Astrocyte (in vitro differentiated cells and primary cell): ENCODE measurements at regions not wholly inside any gene's neighbourhood (a gene's known extent, or its start where the extent isn't known, plus 50 kb on each side); places are given as distances from the start of the nearest gene placed in this dataset.

Source experiments
- DNase-seq: peaks from one replicate; pipeline ENCODE4 v3.0.0-alpha.2; 2010; ENCODE audit warnings: low read depth
- FAIRE-seq: peaks from 2 replicates; lab custom pipeline; 2011; peaks lifted over from hg19 to GRCh38; lab: Jason Lieb, UNC
- H2AFZ ChIP-seq: 2 replicates; pipeline ENCODE4 v1.6.0; 2012; ENCODE audit warnings: low read depth, low read length, inconsistent platforms
- H3K27ac ChIP-seq: 2 replicates; pipeline ENCODE4 v1.5.1; 2011; ENCODE audit warnings: low read depth, low read length, inconsistent platforms
- H3K27me3 ChIP-seq: 2 replicates; pipeline ENCODE4 v1.6.0; 2011; ENCODE audit warnings: low read length, inconsistent platforms; ENCODE audit not compliant: insufficient read depth
- H3K36me3 ChIP-seq: 2 replicates; pipeline ENCODE4 v1.5.1; 2011; ENCODE audit warnings: low read length, inconsistent platforms; ENCODE audit not compliant: insufficient read depth
- H3K4me1 ChIP-seq: 2 replicates; pipeline ENCODE4 v1.5.1; 2011; ENCODE audit warnings: low read length, inconsistent platforms; ENCODE audit not compliant: insufficient read depth
- H3K4me2 ChIP-seq: 2 replicates; pipeline ENCODE4 v1.6.0; 2012; ENCODE audit warnings: low read length, inconsistent platforms
- H3K4me3 ChIP-seq: 2 replicates; pipeline ENCODE4 v1.5.1; 2011; ENCODE audit warnings: low read depth, mild to moderate bottlenecking, low read length, inconsistent platforms; ENCODE audit not compliant: insufficient read depth
- H3K79me2 ChIP-seq: 2 replicates; pipeline ENCODE4 v1.6.0; 2012; ENCODE audit warnings: mild to moderate bottlenecking, low read length, inconsistent platforms; ENCODE audit not compliant: insufficient read depth
- H3K9ac ChIP-seq: 2 replicates; pipeline ENCODE4 v1.6.0; 2012; ENCODE audit warnings: mild to moderate bottlenecking, low read length, inconsistent platforms
- H3K9me3 ChIP-seq: 2 replicates; pipeline ENCODE4 v1.5.1; 2012; ENCODE audit warnings: low read depth, mild to moderate bottlenecking, low read length, inconsistent platforms; ENCODE audit not compliant: insufficient read depth
- H4K20me1 ChIP-seq: 2 replicates; pipeline ENCODE4 v1.6.0; 2012; ENCODE audit warnings: low read length, inconsistent platforms; ENCODE audit not compliant: insufficient read depth
- H3K27ac Mint-ChIP-seq: one replicate; pipeline ENCODE4 v1.8.0; 2021; ENCODE audit warnings: mild to moderate bottlenecking, mixed read lengths; ENCODE audit not compliant: unreplicated experiment
- H3K27me3 Mint-ChIP-seq: one replicate; pipeline ENCODE4 v1.8.0; 2021; ENCODE audit warnings: low read depth, mixed read lengths; ENCODE audit not compliant: unreplicated experiment
- H3K36me3 Mint-ChIP-seq: one replicate; pipeline ENCODE4 v1.8.0; 2021; ENCODE audit warnings: low read depth, mixed read lengths; ENCODE audit not compliant: unreplicated experiment
- H3K4me1 Mint-ChIP-seq: one replicate; pipeline ENCODE4 v1.8.0; 2021; ENCODE audit warnings: low read depth, mixed read lengths; ENCODE audit not compliant: unreplicated experiment
- H3K4me3 Mint-ChIP-seq: one replicate; pipeline ENCODE4 v1.8.0; 2021; ENCODE audit warnings: mild to moderate bottlenecking, moderate library complexity, mixed read lengths; ENCODE audit not compliant: unreplicated experiment
- H3K9me3 Mint-ChIP-seq: one replicate; pipeline ENCODE4 v1.8.0; 2021; ENCODE audit warnings: mild to moderate bottlenecking, mixed read lengths; ENCODE audit not compliant: unreplicated experiment
- EZH2 ChIP-seq: IDR thresholded peaks from 2 replicates; pipeline ENCODE4 v1.6.1; 2012; ENCODE audit warnings: mild to moderate bottlenecking, low read length, inconsistent platforms; ENCODE audit not compliant: insufficient read depth
- TF ChIP-seq, protein P1 (sequence below): IDR thresholded peaks from 2 replicates; pipeline ENCODE4 v1.5.1; 2011; ENCODE audit warnings: low read depth, mild to moderate bottlenecking, inconsistent platforms, low read length, moderate library complexity; ENCODE audit not compliant: insufficient read depth

DNA sequence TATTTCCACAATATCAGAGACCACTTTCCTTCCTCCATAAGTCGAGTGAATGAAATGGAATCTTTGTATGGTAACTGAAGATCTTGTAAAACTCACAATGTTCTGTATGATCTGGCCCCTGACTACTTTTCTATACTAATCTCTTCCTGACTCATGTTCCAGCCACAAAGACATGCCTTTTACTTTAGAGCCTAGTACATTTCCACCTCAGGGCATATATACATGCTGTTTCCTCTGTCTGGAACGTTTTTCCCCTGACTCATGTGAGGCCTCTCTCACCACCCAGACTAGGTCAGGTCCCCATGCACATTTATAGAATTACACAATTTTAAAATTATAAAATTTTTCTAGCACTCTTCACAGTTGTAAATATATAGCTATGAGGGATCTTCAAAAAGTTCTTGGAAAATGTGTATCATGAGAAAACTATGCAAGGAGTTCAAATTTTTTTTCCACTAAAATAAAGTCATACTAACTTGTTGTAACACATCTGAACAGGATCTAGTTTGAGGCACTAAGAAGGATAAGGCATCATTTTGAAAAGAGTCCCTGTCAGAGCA lies 208.8 kb downstream of the SH2D1A start:
- no peaks in the 10 kb centered on the region for H3K36me3 Mint-ChIP-seq
- peak; percentile 98 for FAIRE-seq

DNA sequence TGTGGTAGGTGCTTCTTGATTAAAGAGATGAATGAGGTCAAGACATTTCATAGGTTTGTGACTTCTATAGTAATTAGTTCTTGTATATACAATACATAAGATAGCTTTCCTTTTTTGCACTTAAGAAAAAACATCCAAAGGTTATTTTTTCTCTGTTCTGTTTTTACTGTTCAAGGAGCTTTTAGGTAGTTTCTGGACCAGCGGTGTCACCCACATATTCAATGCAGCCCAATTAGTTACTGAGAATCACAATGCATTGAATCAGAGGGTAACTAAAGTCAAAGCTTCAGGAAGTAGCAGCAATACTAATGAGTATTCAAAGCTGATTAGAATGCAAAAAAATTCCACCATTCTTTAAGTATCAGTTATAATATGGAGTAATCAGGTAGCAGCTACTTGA lies 211.6 kb downstream of the SH2D1A start:
- no peak for DNase-seq
- no peaks in the 10 kb centered on the region for H3K36me3 ChIP-seq
- no peak for TF ChIP-seq EZH2
- TF ChIP-seq, protein P1, sequence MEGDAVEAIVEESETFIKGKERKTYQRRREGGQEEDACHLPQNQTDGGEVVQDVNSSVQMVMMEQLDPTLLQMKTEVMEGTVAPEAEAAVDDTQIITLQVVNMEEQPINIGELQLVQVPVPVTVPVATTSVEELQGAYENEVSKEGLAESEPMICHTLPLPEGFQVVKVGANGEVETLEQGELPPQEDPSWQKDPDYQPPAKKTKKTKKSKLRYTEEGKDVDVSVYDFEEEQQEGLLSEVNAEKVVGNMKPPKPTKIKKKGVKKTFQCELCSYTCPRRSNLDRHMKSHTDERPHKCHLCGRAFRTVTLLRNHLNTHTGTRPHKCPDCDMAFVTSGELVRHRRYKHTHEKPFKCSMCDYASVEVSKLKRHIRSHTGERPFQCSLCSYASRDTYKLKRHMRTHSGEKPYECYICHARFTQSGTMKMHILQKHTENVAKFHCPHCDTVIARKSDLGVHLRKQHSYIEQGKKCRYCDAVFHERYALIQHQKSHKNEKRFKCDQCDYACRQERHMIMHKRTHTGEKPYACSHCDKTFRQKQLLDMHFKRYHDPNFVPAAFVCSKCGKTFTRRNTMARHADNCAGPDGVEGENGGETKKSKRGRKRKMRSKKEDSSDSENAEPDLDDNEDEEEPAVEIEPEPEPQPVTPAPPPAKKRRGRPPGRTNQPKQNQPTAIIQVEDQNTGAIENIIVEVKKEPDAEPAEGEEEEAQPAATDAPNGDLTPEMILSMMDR = no peak
- no peak overlapping the region for H2AFZ ChIP-seq
- H3K9me3 Mint-ChIP-seq = no peaks in the 10 kb centered on the region
- no peaks in the 10 kb centered on the region for H3K4me1 ChIP-seq
- H3K4me3 Mint-ChIP-seq = no peak overlapping the region
- peak; percentile 66 for FAIRE-seq
- no peak overlapping the region for H3K9ac ChIP-seq
- H3K27ac ChIP-seq = no peak overlapping the region
- H3K27ac Mint-ChIP-seq = no peak overlapping the region
- no peaks in the 10 kb centered on the region for H3K27me3 ChIP-seq
- no peaks in the 10 kb centered on the region for H3K9me3 ChIP-seq
- H3K27me3 Mint-ChIP-seq = no peaks in the 10 kb centered on the region
- H3K36me3 Mint-ChIP-seq = no peaks in the 10 kb centered on the region
- H4K20me1 ChIP-seq = no peaks in the 10 kb centered on the region
- H3K4me3 ChIP-seq = no peak overlapping the region
- H3K4me1 Mint-ChIP-seq = peaks cover 12% of the 10 kb centered on the region
- no peak overlapping the region for H3K4me2 ChIP-seq
- no peaks in the 10 kb centered on the region for H3K79me2 ChIP-seq

More for the DNA sequence above, 208.8 kb downstream of the SH2D1A start:
- H3K27ac Mint-ChIP-seq = peak overlapping the region; percentile 64
- Histone ChIP-seq H4K20me1 (no peaks in the 10 kb centered on the region), H3K79me2 (no peaks in the 10 kb centered on the region), H3K4me2 (no peak overlapping the region), H3K27ac (peak overlapping the region; percentile 19), H3K9ac (no peak overlapping the region), H3K9me3 (no peaks in the 10 kb centered on the region), H3K36me3 (no peaks in the 10 kb centered on the region), H2AFZ (no peak overlapping the region), H3K27me3 (no peaks in the 10 kb centered on the region), H3K4me1 (no peaks in the 10 kb centered on the region), H3K4me3 (no peak overlapping the region)
- no peaks in the 10 kb centered on the region for H3K9me3 Mint-ChIP-seq
- TF ChIP-seq EZH2 = no peak
- TF ChIP-seq, protein P1 = no peak
- H3K4me1 Mint-ChIP-seq = peaks cover 12% of the 10 kb centered on the region
- no peaks in the 10 kb centered on the region for H3K27me3 Mint-ChIP-seq
- DNase-seq = peak; percentile 16
- H3K4me3 Mint-ChIP-seq = no peak overlapping the region

DNA sequence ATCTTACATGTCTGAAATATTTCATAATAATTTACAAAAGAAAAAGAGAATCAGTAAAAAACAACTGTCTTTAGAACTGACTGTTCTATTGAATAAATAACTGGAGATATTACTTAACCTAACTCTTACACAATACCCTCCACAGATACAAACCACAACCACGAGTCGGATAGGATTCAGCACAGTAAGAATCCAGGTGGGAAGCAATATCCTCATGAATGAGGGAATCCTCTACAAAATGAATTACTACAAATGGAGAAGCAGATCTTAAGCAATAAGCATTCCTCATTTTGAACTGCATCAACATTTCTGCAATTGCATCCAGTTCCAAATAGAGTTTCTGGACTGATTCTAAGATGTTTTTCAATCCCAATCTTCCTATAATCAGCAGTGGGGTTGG lies 227.1 kb downstream of the SH2D1A start:
- Mint-ChIP-seq H3K4me3 (no peak overlapping the region), H3K27ac (no peak overlapping the region), H3K36me3 (no peaks in the 10 kb centered on the region), H3K9me3 (no peaks in the 10 kb centered on the region), H3K4me1 (no peaks in the 10 kb centered on the region), H3K27me3 (no peaks in the 10 kb centered on the region)
- Histone ChIP-seq H3K9ac (no peak overlapping the region), H3K4me2 (no peak overlapping the region), H4K20me1 (no peaks in the 10 kb centered on the region), H3K9me3 (no peaks in the 10 kb centered on the region), H3K27me3 (no peaks in the 10 kb centered on the region), H3K79me2 (no peaks in the 10 kb centered on the region), H3K27ac (no peak overlapping the region), H2AFZ (no peak overlapping the region), H3K4me3 (no peak overlapping the region), H3K4me1 (no peaks in the 10 kb centered on the region), H3K36me3 (no peaks in the 10 kb centered on the region)
- FAIRE-seq = peak; percentile 32
- DNase-seq = no peak
- no peak for TF ChIP-seq EZH2
- TF ChIP-seq, protein P1 = no peak
